Fibroblast of lung (primary cell): ENCODE measurements at regions not wholly inside any gene's neighbourhood (a gene's known extent, or its start where the extent isn't known, plus 50 kb on each side); places are given as distances from the start of the nearest gene placed in this dataset.

Source experiments
- EZH2 ChIP-seq: IDR thresholded peaks from 2 replicates; pipeline ENCODE4 v1.5.1; 2012; ENCODE audit warnings: low read length, control low read depth, mild to moderate bottlenecking; ENCODE audit errors: missing control alignments
- TF ChIP-seq, protein P1 (sequence below), 2 donors: IDR thresholded peaks in 1 of 2; conservative IDR thresholded peaks in 1 of 2; 1 replicate in 1 of 2; 2 replicates in 1 of 2; pipeline ENCODE4 v1.5.1; 2011 to 2012; ENCODE audit warnings: low read length in 2 of 2, control low read depth in 1 of 2, inconsistent platforms in 1 of 2, low read depth in 1 of 2, mild to moderate bottlenecking in 1 of 2

DNA sequence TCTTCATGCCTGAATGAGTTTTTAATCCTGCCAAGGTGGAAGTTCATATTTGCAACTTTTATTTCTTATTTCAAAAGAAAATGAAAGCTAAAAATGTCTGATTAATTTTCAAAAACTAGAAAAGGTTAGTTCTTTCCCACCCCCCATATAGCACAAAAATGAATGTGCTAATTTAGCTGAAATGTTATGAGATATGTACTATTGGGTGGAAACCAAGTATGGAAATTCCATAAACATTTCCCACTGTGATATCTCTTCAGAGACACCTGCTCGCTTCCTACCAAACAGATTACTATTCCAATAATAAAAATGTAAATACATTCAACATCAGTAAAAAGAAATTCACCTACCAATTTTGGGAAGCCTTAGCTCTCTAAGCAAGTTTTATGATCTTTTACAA, 678.6 kb upstream of the ID4 start:
- TF ChIP-seq, protein P1, sequence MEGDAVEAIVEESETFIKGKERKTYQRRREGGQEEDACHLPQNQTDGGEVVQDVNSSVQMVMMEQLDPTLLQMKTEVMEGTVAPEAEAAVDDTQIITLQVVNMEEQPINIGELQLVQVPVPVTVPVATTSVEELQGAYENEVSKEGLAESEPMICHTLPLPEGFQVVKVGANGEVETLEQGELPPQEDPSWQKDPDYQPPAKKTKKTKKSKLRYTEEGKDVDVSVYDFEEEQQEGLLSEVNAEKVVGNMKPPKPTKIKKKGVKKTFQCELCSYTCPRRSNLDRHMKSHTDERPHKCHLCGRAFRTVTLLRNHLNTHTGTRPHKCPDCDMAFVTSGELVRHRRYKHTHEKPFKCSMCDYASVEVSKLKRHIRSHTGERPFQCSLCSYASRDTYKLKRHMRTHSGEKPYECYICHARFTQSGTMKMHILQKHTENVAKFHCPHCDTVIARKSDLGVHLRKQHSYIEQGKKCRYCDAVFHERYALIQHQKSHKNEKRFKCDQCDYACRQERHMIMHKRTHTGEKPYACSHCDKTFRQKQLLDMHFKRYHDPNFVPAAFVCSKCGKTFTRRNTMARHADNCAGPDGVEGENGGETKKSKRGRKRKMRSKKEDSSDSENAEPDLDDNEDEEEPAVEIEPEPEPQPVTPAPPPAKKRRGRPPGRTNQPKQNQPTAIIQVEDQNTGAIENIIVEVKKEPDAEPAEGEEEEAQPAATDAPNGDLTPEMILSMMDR (conservative IDR thresholded peaks at IDR 0.05 in 1 of 2, IDR thresholded peaks at IDR 0.05 in 1 of 2; ENCODE audit: low read depth in 1 of 2, low read length in 2 of 2), result no peak
- no peak for TF ChIP-seq EZH2
